Renal pelvis (tissue), 1 donor: ENCODE measurements at regions not wholly inside any gene's neighbourhood (a gene's known extent, or its start where the extent isn't known, plus 50 kb on each side); places are given as distances from the start of the nearest gene placed in this dataset.

Experiments used
- DNase-seq: peaks from one replicate; pipeline ENCODE4 v3.0.0-alpha.2; 2013

DNA sequence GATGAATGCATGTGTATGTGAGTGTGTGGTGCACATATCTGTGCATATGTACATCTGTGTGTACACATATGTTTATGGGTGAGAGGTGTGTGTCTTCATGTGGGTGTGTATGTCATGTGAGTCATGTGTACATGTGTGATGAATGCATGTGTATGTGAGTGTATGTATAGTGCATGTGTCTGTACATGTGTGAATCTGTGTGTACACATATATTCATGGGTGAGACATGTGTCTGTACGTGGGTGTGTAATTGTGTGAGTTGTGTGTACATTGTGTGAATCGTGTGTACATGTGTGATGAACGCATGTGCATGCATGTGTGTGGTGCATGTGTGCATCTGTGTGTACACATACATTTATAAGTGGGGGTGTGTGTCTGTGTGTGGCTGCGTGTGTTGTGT lies 146.9 kb upstream of the TMEM132C start:
- no peak for DNase-seq

DNA sequence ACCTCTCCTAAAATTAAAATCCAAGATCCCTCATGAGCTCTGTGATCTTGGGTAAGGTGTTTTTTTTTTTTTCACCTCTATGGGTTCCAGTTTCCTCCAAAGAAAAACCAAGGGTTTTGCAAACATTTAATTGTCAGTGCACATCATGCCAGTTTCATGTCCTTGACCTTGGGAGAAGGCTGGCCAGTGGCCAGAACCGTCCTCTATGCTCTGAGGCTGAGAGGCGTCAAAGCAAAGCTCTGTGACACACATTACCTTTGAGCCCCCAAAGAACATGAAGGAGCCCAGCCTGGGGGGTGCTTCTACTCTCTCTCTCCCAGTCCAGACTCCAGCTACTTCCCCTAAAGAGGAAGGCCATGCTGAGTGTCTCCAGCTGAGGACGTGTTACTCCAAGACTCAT lies 145.5 kb upstream of the TMEM132C start:
- no peak for DNase-seq

DNA sequence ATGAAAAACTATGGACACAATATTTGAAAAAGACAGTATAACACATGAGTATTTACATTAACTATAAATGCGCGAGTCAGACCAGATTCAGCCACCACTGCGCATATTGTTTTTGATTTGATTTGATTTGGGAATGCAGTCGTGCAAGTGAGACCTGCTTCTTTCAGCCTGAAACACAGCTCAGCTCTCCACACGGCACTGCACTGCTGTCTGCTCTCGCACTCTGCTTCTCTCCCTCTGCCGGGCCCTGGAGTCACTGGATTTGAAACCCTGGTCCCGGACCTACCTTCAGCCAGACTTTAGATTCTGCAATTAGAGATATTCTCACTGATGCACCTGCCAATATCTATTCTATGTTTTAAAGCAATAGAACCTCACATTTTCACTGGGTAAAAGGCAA lies 143.9 kb upstream of the TMEM132C start:
- DNase-seq, result no peak

DNA sequence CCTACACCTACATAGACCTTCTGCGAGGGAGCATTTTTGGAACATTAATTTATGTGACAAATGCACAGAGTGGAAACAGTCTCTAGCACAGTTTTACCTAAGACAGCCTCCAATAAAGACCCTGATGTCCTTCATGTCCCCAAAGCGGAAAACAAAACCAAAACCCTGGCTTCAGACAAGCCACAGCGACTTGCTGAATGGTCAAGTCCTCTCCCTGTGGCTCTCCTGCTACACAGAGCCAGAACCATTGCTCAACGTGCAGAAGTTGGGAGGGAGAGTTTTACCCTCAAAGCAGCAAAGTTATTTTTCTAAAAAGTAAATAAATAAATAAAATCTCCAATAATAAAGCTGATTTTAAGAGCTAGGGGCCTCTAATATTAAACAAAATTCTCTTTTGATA lies 135.0 kb upstream of the TMEM132C start:
- DNase-seq, result no peak

DNA sequence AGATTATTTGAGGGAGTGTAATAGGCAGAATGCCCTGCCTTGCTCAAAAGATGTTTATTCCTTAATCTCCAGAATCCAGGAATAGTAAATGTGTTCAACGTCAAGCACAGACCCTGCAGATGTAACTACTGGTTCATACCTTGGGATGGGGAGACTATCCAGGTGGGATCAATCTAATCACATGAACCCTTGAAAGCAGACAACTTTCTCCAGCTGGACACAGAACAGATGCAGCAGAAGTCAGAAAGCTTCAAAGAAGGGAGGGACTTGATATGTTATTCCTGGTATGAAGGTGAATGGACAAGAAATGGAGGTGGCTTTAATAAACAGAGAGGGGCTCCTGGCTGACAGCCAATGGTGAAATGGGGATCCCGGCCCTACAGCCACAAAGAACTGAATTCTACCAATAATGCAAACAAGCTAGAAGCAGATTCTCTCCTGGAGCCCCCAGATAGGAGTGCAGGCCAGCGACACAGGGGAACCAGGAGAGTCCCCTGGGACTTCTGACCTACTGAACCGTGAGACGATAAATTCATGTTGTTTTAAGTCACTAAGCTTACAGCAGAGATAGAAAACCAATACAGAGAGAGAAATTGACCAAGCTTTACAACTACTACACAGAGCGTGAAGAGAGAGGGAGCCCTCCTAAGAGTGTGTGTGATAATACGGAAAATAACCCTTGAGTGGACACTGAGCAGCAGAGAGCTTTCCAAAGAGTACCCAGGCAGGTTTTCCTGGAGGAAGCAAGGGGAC lies 133.5 kb upstream of the TMEM132C start:
- DNase-seq, result peak; percentile 4

DNA sequence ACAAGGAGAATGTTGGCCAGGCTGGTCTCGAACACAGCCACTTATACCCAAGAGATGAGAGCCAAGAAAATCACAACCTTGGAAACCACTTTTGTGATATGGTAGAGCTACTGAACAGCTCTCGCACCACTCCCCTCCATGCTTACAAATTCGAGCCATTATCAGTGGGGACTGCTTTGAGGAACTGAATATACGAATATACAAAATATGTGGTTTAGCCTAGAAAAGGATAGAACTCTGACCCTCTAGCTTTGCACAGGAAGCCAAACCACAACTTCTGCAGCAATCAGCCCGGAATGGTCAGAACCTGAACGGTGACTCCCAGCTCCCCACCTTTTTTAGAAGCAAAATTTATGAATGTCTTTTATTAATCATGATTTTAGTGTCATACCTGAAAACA lies 129.8 kb upstream of the TMEM132C start:
- no peak for DNase-seq

DNA sequence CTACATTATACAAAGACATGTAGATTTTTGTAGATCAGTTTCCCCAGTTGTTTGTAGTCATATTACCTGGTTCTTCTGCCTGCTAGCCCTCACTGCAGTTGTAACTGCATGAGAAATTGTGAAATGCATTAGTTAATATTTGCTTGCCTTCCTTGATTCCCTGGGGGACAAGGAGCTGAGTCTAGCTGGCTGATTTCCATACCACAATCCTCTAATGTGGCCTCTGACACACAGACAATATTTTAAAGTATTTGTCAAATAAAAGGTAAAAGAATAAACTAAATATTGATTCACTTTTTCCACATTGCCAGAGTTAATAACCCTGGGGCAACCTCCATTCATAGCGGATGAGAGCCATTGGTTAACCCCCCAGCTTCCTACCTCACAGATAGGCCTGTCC lies 128.8 kb upstream of the TMEM132C start:
- DNase-seq, result no peak

DNA sequence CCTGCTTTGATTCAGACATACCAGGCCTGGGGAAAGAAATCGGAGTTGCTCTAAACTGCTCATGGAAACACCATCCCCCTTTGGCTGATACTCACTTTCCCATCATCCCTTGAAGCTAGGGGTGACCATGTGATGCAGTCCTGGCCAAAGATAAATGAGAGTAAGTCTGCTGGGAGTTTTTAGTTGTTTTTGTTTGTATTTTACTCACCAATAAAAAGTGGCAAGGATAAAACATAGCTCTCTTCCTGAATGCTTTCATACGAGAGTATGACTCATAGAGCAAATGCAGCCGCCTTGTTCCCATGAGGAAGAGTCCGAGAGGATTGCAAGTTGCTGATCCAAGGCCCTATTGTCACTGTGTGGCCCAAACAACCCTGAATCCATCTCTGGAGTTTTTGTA lies 126.4 kb upstream of the TMEM132C start:
- no peak for DNase-seq

DNA sequence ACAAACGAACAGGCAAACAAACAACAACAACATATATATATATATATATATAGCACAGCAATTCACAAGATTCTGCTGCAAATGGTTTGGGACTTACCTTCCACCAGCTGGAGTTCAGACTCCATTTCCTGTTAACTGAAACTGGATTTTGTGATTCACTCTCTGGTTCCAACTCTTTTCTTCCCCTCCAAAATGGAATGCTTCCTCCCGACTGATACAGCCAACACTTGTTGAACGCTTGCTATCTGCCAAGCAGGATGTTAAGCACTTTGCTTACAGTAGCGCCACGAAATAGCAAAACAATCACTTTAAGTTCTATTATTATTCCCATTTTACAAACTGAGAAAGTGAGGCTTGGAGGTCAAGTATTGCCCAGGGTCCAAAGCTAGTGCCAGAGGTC lies 116.0 kb upstream of the TMEM132C start:
- no peak for DNase-seq

DNA sequence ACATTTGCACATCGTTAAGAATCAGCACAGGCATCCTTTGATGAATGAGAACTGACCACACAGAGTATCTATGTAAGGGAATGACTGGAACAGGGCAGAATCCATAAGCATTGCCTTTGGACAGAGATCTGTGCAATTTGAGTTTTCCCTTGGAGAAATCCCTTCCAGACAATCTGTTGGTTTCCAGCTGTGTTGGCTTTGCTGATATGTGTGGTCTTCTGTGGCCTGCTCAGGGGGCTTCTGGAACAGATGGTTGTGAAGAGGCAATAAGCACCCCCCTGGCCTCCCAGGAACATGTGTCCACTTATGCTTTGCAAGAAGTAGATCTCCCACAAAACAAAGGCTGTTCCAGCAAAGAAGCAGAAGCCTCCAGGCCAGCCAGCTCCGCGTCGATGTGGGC lies 111.4 kb upstream of the TMEM132C start:
- DNase-seq, result no peak

DNA sequence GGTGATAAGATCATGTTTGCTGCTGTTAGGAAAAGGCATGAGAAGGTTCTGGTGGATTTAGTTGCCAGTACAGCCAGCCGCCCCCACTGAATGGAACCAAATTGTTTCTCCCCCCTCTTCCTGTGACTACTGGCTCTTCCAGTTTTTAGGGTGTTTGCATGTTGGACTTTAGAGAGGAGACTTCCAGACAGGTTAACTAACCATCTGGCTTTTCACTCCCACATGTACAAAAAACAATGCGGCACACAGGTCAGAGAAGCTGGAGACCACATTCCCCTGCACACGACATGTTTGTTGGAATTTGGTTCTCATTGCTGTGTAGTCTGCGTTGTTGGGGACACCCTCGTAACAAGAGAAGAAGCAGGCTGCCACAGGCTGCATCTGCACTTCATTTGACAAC lies 103.9 kb upstream of the TMEM132C start:
- peak; percentile 20 for DNase-seq

DNA sequence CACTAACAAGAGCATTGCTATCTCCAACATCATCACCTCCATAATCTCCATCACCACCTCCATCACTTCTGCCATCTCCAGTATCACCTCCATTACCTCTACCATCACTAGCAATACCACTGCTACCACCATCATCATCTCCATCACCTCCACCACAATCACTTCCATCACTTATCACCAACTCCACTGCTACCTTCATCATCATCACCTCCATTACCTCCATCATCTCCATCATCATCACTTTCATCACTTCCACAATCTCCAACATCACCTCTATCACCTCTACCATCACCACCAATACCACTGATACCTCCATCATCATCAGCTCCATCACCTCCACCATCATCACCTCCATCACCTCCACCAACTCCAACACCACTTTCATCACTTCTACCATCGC lies 102.4 kb upstream of the TMEM132C start:
- DNase-seq, result no peak

DNA sequence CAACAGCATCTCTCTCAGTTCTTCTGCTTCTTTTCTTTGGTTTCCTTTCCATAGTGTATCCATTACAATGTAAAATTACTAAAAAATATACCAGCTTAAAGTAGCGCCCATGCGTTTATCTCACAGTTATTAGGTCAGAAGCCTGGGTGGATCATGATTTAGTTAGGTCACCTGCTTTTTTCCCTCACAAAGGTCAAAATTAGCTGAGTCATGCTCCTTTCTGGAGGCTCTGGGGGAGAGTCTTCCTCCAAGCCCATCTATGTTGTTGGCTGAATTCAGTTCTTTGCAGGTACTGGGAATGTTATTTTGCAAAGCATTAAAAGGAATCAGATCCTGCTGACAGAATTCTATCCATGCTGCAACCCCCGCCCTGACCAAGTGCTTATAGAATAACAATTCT lies 101.6 kb upstream of the TMEM132C start:
- DNase-seq, result no peak

DNA sequence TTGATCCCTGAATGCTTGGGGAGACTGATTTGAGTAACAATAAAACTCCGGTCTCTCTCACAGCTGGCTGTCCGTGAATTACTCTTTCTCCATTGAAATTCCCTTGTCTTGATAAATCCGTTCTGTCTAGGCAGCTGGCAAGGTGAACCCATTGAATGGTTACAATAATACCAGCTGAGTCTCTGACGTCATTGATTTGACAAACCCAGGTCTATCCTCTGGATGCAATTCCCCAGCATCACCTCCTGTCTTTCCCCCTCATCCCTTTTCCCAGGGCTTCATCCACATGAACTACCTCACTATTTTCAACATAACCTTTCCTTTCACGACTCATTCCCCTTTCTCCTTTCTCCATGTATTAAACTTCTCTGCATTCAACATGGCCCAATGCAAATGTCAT lies 98.7 kb upstream of the TMEM132C start:
- DNase-seq, result no peak

DNA sequence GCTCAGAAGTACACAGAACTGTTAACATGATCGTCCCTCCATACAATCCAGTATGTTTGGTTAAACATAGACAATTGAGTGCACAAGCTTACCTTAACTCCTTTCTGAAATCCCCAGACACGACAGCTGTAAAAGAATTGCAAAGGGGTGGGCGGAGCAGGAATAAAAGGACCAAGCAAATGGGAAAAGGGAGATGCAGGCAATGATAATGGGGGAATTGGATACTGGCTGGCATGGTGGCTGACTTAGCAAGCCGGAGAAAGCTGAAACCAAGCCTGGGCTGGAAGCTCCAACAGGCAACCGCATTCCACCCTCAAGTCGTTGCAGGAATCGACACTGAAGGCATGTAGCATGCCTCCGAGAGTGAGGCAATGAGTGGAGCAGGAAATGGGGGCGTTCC lies 96.8 kb upstream of the TMEM132C start:
- peak; percentile 4 for DNase-seq

DNA sequence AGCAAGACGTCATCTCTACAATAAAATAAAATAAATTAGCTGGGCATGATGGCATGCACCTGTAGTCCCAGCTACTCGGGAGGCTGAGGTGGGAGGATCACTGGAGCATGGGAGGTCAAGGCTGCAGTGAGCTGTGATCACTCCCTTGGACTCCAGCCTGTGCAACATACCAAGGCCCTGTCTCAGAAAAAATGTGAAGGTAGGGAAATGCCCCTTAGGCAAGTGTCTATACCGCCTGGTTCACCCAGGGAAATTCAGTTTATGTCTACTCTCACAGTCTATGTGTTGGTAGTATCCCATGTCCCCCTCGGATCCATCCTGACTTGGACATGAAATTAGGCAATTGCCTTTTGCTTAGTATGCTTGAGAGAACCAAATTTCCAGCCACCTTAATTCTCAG lies 88.4 kb upstream of the TMEM132C start:
- no peak for DNase-seq

DNA sequence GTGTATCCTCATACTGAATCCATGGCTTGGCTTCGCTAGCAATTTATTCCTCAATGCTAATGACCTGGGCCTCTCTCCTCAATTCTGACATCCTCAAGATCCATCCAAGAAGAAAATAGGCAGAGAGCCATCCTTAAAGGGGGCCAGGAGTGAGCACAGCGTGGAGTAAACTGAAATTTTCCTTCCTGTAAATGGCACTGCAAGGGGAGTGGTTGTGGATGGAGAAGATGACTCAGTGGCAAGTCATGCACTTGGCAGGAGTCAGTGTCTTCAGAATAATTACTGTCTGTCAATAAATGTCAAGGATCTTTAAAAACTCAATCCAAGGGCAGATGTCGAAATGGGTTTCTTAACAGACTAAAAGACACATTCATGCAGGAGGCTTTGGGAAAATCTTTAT lies 88.0 kb upstream of the TMEM132C start:
- no peak for DNase-seq

DNA sequence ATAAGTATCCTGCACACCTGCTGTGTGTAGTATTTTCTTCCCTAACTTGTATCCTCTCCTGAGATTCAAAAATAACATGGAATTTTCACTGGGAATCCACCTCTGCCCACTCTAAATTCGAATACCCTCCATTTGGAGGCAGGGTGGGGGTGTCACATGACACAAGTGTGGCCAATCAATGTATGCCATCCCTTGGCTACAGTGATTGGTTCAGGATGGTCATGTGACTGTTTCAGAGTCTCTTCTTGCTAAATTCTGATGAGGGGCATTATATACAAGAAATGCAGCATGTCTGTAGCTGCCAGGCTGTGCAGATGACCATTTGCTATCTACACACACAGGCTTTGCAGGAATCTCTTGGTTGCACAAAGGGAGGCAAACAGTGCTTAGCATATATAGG lies 86.8 kb upstream of the TMEM132C start:
- no peak for DNase-seq

DNA sequence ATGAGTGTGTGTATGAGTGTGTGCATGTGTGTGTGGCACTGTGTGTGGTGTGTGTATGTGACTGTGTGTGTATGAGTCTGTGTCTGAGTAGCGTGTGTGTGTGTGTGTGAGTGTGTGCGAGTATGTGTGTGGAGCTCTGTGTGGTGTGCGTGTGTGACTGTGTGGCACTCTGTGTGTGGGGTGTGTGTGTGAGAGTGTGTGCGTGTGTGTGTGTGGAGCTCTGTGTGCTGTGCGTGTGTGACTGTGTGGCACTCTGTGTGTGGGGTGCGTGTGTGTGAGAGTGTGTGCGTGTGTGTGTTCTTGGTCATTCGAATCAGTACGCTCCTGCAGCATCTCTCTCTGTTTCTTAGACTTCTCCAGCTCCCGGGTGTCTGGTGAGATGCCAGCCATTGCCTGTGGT lies 76.9 kb upstream of the TMEM132C start:
- no peak for DNase-seq

DNA sequence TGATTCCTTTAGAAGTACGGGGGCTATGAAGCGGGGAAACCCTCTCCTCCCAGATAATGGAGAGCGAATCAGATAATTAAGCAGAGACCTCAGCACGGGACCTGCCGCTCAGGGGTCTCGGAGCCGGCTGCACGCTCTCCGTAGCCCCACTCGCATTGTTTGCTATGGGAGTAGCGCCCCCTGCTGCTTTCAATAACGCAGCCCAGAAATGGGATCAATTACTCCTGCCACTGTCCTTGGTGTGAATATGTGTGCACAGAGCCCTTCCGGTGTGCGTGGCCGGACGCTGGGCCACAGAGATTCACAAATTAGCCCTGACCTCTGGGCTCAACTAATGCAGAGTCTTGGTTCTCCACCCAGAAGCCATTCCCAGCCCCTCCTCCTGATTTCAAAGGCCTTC lies 76.4 kb upstream of the TMEM132C start:
- DNase-seq, result peak; percentile 15

DNA sequence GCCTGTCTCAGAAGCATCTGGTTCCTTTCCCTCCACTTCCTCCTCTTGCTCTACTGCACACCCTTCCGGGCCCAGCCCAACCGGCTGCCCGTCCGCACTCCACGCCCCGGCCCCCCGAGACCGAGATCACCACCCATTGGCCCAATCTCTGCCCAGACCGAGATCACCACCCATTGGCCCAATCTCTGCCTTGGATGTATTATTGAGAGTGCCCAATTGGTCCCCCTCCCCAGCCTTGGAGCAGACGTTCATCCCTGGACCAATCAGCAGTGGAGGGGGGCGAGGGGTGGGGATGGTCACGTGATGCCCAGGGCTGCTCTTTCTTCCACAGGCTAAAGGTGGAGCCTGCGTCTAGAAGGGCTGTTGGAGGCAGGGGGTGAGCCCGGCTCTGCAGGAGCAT lies 75.6 kb upstream of the TMEM132C start:
- no peak for DNase-seq

DNA sequence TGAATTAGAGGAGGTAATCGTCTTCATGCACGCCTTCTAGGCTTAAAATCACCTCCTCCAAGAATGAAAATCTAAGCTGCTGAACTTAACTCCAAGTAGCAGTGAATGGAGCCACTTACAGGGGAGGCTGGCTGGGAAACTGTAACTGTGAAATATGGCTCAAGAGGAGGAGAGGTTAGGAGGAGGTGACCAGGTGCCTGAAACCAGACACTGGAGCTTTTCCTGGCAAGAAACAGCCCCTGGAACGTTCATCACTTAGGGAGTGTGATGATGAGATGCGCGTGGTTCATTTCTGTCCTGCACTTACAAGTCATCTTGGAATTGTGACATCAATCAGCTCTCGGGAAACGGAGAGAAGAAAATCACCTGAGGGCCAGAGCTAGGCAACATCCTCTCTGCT lies 62.3 kb upstream of the TMEM132C start:
- peak; percentile 47 for DNase-seq

DNA sequence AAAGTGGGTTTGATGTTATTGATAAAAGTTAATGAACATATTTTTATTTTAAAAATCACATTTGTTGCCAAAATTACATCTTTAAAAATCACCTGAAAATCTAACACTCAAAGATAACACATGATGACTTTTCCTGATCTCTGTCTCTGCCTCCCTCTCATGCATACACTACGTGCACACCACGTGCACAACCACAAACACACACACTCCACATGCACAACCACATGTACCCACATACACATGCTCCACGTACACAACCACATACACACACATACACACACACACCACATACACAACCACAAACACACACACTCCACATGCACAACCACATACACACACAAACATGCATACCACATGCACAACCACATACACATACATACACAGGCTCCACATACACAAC lies 61.8 kb upstream of the TMEM132C start:
- DNase-seq, result no peak

DNA sequence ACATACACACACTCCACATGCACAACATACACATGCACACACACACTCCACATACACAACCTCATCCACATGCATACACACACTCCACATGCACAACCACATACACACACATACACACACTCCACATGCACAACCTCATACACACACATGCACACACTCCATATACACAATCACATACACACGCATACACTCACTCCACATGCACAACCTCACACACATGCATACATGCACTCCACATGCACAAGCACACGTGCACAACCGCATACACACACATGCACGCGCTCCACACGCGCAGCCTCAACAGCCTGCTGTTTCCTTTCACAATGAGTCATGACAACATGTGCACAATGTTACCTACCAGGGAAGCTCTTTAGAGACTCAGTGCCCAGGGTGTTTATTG lies 61.2 kb upstream of the TMEM132C start:
- DNase-seq, result no peak
